Right kidney (tissue), 1 donor: ENCODE measurements at regions not wholly inside any gene's neighbourhood (a gene's known extent, or its start where the extent isn't known, plus 50 kb on each side); places are given as distances from the start of the nearest gene placed in this dataset.

Experiments
- DNase-seq: peaks from one replicate; pipeline ENCODE4 v3.0.0-alpha.2; 2016

- no peak for DNase-seq
Observed at GRCh38 chr19:30733826-30734550, 361.8 kb downstream of the ZNF536 start.

- no peak for DNase-seq
Observed at GRCh38 chr19:30731591-30731990, 359.4 kb downstream of the ZNF536 start.

GRCh38 chr19:30729451-30729850, 357.3 kb downstream of the ZNF536 start:
- no peak for DNase-seq

GRCh38 chr19:30722761-30723160, 350.6 kb downstream of the ZNF536 start:
- no peak for DNase-seq

- DNase-seq = no peak
Observed at GRCh38 chr19:30722186-30722585, 350.0 kb downstream of the ZNF536 start.

GRCh38 chr19:30719999-30720345, 347.8 kb downstream of the ZNF536 start:
- peak; percentile 77 for DNase-seq

- DNase-seq = peak; percentile 79
Observed at GRCh38 chr19:30719189-30719998, 347.2 kb downstream of the ZNF536 start.

GRCh38 chr19:30718707-30719106, 346.5 kb downstream of the ZNF536 start:
- DNase-seq = peak; percentile 43

- no peak for DNase-seq
Observed at GRCh38 chr19:30718014-30718413, 345.8 kb downstream of the ZNF536 start.

- no peak for DNase-seq
Observed at GRCh38 chr19:30717381-30717780, 345.2 kb downstream of the ZNF536 start.

GRCh38 chr19:30712431-30713337, 340.5 kb downstream of the ZNF536 start:
- DNase-seq = no peak

GRCh38 chr19:30711826-30712225, 339.6 kb downstream of the ZNF536 start:
- DNase-seq = no peak

GRCh38 chr19:30711296-30711695, 339.1 kb downstream of the ZNF536 start:
- peak; percentile 61 for DNase-seq

GRCh38 chr19:30710721-30711120, 338.5 kb downstream of the ZNF536 start:
- no peak for DNase-seq

GRCh38 chr19:30708416-30709178, 336.4 kb downstream of the ZNF536 start:
- DNase-seq = no peak

GRCh38 chr19:30704771-30705330, 332.7 kb downstream of the ZNF536 start:
- no peak for DNase-seq

- DNase-seq = no peak
Observed at GRCh38 chr19:30703645-30704044, 331.5 kb downstream of the ZNF536 start.

- no peak for DNase-seq
Observed at GRCh38 chr19:30701178-30701577, 329.0 kb downstream of the ZNF536 start.

- no peak for DNase-seq
Observed at GRCh38 chr19:30699871-30700280, 327.7 kb downstream of the ZNF536 start.

- DNase-seq = no peak
Observed at GRCh38 chr19:30696514-30696913, 324.3 kb downstream of the ZNF536 start.

- no peak for DNase-seq
Observed at GRCh38 chr19:30695171-30695875, 323.1 kb downstream of the ZNF536 start.
